Muscle of arm (tissue), 1 donor: ENCODE measurements at regions not wholly inside any gene's neighbourhood (a gene's known extent, or its start where the extent isn't known, plus 50 kb on each side); places are given as distances from the start of the nearest gene placed in this dataset.

ENCODE experiments used
- DNase-seq: peaks from one replicate; pipeline ENCODE4 v3.0.0-alpha.2; 2013

DNA sequence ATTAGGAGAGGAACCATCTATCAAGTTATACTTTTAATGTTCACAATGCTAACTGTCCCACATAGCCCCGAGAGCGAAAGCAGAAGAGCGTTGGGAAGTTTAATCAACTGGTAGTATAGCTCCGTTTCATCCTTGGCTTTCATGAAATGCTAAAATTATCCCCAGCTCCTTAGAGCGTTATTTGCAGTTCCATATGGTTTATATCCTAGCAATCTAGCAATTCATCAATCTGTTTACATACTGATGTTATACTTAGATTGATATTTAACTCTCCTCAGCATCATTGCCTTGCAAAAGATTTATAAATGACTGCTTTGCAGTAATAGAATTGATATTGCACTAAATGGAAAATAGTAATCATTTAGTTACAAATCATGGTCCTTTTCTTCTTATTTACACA lies 419.8 kb downstream of the COG6 start:
- DNase-seq: no peak

GRCh38 chr13:40076765-40077362 lies 421.4 kb downstream of the COG6 start:
- no peak for DNase-seq

- no peak for DNase-seq
These were observed 422.1 kb downstream of the COG6 start for GRCh38 chr13:40077396-40078027.

GRCh38 chr13:40079721-40080120 lies 424.3 kb downstream of the COG6 start:
- DNase-seq: no peak

DNA sequence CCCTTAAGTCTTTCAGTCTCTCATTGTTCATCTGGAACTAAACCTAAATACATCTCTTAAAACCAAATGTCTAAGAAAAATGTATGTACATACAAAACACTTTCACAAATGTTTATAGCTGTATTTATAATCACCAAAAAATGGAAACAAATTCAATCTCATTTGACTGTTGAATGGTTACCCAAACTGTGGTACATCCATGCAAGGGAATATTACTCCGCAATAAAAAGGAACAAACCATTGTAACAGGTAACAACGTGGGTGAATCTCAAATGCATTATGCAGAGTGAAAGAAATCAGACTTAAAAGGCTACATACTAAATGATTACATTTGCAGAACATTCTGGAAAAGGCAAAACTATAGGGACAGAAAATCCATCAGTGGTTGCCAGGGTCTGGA lies 425.2 kb downstream of the COG6 start:
- DNase-seq: no peak

GRCh38 chr13:40082639-40083038 lies 427.2 kb downstream of the COG6 start:
- DNase-seq: no peak

- no peak for DNase-seq
These were observed 428.4 kb downstream of the COG6 start for GRCh38 chr13:40083841-40084240.

- no peak for DNase-seq
These were observed 429.5 kb downstream of the COG6 start for GRCh38 chr13:40084934-40085333.

- no peak for DNase-seq
These were observed 431.9 kb downstream of the COG6 start for GRCh38 chr13:40087091-40088002.

GRCh38 chr13:40094056-40094455 lies 438.6 kb downstream of the COG6 start:
- DNase-seq: no peak

DNA sequence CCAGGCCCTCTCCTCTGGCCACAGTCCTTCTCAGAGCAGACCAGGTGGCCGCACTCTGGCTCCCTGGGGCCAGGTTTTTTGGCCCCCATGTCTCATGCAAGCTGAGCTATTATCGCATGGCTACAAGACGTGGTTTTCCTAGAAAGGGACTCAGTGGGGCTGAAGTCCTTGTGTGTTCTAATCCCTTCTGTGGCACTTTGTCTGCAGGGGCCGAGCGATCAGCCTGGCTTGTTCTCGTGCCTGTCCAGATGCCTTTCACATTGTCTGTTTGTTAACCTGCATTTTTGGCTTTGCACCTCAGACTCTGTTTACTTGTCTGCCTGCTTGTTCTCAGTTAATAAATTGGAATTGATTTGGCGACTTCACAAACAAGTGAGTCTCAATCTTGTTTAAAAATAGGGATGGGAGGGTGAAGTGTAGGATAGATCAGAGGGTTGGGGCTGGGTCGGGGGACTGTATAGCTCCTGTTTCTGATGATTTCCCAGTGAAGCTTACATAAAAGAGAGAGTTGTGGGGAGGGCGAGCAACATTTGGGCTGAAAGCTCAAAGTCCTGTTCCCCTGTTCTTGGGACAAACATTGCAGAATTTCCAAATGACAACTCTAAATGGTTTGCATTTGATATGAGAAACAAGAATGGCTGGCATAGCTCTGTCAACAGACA lies 440.4 kb downstream of the COG6 start:
- DNase-seq: no peak

DNA sequence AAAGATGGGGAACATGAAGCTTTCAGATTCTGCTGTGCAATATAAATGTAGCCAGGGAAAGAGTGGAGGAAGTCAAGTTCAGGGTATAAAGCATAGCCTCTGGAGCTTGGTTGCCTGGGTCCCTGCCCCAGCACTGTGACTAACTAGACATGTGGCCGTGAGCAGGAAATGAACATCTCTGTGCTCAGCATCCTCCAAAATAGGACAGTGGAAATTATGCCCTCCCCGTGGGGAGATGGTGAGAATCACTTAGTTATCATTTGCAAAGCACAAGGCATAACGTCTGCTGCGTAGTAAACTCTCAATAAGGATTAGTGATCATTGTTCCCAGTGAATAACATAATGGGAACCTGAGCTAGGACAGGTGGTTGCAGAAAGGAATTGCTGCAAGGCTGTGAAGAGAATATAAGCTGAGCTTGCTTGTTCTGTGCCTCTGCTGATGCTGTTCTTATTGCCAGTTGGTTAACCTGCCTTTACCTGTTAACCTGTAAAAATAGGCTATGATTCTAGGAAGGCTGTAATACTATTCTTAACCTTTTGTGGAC lies 441.0 kb downstream of the COG6 start:
- DNase-seq: no peak

DNA sequence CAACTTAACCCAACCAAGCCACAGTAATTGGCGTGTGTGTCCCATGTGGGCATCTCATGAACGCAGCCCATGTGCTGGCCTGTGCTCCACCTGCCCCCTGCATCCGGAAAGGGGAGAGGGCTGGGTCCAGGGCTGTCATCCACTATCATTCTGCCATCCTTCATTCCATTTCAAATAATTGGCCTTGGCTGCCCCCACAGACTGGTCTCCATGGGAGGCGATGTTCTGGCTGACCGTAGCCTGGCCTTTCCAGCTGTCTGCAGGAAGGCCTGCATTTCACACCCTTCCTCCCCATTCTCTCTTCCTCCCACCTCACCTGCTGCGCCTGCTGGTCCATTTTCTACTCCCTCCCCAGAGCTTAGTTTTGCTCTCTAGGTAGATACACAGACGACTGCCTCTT lies 442.8 kb downstream of the COG6 start:
- DNase-seq: no peak

DNA sequence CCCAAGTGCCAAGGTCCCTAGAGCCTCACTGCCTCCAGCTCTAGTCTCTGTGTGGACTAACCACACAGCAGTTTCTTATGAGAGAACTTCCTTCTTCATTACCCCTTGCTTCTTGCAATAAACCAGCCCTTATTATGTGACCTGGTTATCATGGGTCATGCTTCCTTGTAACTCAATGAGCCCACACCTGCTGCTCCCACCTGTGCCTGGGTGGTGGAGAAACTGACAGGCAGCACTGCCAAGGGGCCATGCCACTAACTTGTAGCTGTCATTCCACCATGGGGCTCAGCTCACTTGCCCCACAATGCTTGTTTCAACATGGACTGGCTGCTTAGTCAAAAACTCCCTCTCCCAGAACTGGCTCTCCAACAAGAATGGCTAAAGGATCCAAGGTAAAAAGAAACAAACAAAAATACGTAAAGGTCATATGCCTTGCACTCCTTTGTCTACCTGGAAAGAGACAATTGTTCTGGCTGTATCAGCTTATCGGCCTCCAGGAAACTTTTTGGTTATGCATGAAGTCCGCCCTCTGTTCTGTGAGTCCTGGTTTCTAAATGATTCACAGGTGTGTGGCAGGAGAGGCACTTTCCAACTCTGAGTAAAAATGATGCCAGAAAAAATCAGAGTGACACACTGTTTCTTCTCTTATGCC lies 446.4 kb downstream of the COG6 start:
- no peak for DNase-seq

- no peak for DNase-seq
These were observed 446.9 kb downstream of the COG6 start for GRCh38 chr13:40102360-40102727.

- no peak for DNase-seq
These were observed 447.4 kb downstream of the COG6 start for GRCh38 chr13:40102854-40103253.

- no peak for DNase-seq
These were observed 448.4 kb downstream of the COG6 start for GRCh38 chr13:40103864-40104263.

- no peak for DNase-seq
These were observed 449.8 kb downstream of the COG6 start for GRCh38 chr13:40105231-40105630.

DNA sequence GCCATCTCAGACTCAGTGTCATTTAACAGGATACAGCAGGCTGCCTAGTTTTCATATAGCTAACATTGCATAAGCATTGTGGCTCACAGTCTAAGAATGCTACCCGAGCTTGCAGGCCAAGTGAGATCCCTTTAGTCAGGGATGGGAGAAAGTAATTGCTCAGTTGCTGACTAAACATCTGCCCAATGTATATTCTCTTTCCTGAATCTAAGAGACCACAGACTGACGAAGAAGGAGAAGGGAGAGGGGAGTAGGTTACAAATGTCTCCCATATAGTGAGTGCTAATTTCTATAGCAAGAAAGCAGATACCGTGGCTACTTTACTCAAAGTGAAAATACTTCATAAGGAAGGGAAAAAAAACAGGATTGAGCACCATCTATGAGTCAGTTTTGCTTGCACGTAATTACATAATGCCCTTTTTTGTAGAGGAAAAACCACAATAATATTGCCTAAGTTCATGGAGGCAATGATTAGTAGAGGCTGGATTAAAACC lies 453.9 kb downstream of the COG6 start:
- DNase-seq: no peak

GRCh38 chr13:40113643-40114304 lies 458.3 kb downstream of the COG6 start:
- DNase-seq: no peak
